H9 (cell line): ENCODE measurements at regions not wholly inside any gene's neighbourhood (a gene's known extent, or its start where the extent isn't known, plus 50 kb on each side); places are given as distances from the start of the nearest gene placed in this dataset.

Experiments used
- DNase-seq: peaks from one replicate; pipeline ENCODE4 v3.0.0-alpha.2; 2017
- H2AFZ ChIP-seq: one replicate; pipeline ENCODE4 v1.6.1; 2013; ENCODE audit warnings: mild to moderate bottlenecking, low read length, control low read depth, moderate library complexity
- H2AK5ac ChIP-seq: 2 replicates; pipeline ENCODE4 v1.6.1; 2013; ENCODE audit warnings: low read length, control low read depth, mixed read lengths; ENCODE audit not compliant: insufficient read length
- H2BK120ac ChIP-seq: one replicate; pipeline ENCODE4 v1.6.1; 2013; ENCODE audit warnings: low read depth, mild to moderate bottlenecking, low read length, control low read depth, inconsistent platforms; ENCODE audit not compliant: poor library complexity, severe bottlenecking
- H2BK12ac ChIP-seq: 2 replicates; pipeline ENCODE4 v1.6.1; 2013; ENCODE audit warnings: low read length, control low read depth, mixed read lengths, low read depth; ENCODE audit not compliant: insufficient read length
- H2BK15ac ChIP-seq: 2 replicates; pipeline ENCODE4 v1.6.1; 2013; ENCODE audit warnings: low read depth, low read length, control low read depth
- H2BK20ac ChIP-seq: one replicate; pipeline ENCODE4 v1.6.1; 2013; ENCODE audit warnings: low read depth, mild to moderate bottlenecking, low read length, control low read depth, inconsistent platforms; ENCODE audit not compliant: poor library complexity, severe bottlenecking
- H2BK5ac ChIP-seq: 2 replicates; pipeline ENCODE4 v1.6.1; 2013; ENCODE audit warnings: low read length, control low read depth, mixed read lengths; ENCODE audit not compliant: insufficient read length
- H3K14ac ChIP-seq: 2 replicates; pipeline ENCODE4 v1.6.1; 2013; ENCODE audit warnings: low read length, control low read depth; ENCODE audit not compliant: insufficient read depth
- H3K18ac ChIP-seq: 2 replicates; pipeline ENCODE4 v1.6.1; 2013; ENCODE audit warnings: low read depth, mild to moderate bottlenecking, mixed read lengths, low read length, control low read depth; ENCODE audit not compliant: insufficient read length
- H3K23ac ChIP-seq: 2 replicates; pipeline ENCODE4 v1.6.1; 2013; ENCODE audit warnings: low read length, control low read depth, mixed read lengths, low read depth; ENCODE audit not compliant: insufficient read length
- H3K23me2 ChIP-seq: 2 replicates; pipeline ENCODE4 v1.6.1; 2013; ENCODE audit warnings: low read depth, mild to moderate bottlenecking, mixed read lengths, low read length, control low read depth; ENCODE audit not compliant: insufficient read length, poor library complexity, severe bottlenecking
- H3K27ac ChIP-seq: 2 replicates; pipeline ENCODE4 v1.5.1; 2013; ENCODE audit warnings: low read length, control low read depth, mixed read lengths, low read depth; ENCODE audit not compliant: insufficient read length
- H3K27me3 ChIP-seq: 2 replicates; pipeline ENCODE4 v1.6.1; 2013; ENCODE audit warnings: low read length, control low read depth, inconsistent platforms; ENCODE audit not compliant: insufficient read depth
- H3K4ac ChIP-seq: 2 replicates; pipeline ENCODE4 v1.6.1; 2013; ENCODE audit warnings: low read depth, mild to moderate bottlenecking, control low read depth, inconsistent platforms, low read length, moderate library complexity
- H3K4me1 ChIP-seq: 2 replicates; pipeline ENCODE4 v1.6.1; 2013; ENCODE audit warnings: low read length, control low read depth, inconsistent platforms; ENCODE audit not compliant: insufficient read depth
- H3K4me2 ChIP-seq: 2 replicates; pipeline ENCODE4 v1.6.1; 2013; ENCODE audit warnings: low read length, control low read depth, mixed read lengths; ENCODE audit not compliant: insufficient read length, insufficient read depth
- H3K56ac ChIP-seq: 2 replicates; pipeline ENCODE4 v1.6.1; 2013; ENCODE audit warnings: low read depth, mild to moderate bottlenecking, mixed read lengths, low read length, control low read depth; ENCODE audit not compliant: insufficient read length
- H3K79me1 ChIP-seq: 2 replicates; pipeline ENCODE4 v1.6.1; 2013; ENCODE audit warnings: low read depth, mild to moderate bottlenecking, moderate library complexity, low read length, control low read depth, inconsistent platforms; ENCODE audit not compliant: insufficient read depth, poor library complexity, severe bottlenecking
- H3K79me2 ChIP-seq: 2 replicates; pipeline ENCODE4 v1.6.1; 2013; ENCODE audit warnings: low read length, control low read depth, inconsistent platforms; ENCODE audit not compliant: insufficient read depth
- H3K9ac ChIP-seq: 2 replicates; pipeline ENCODE4 v1.6.1; 2013; ENCODE audit warnings: low read length, control low read depth, mixed read lengths; ENCODE audit not compliant: insufficient read length; ENCODE audit errors: extremely low read depth
- H3K9me3 ChIP-seq: one replicate; pipeline ENCODE4 v1.6.1; 2013; ENCODE audit warnings: low read depth, low read length, inconsistent platforms; ENCODE audit not compliant: control insufficient read depth
- H3T11ph ChIP-seq: one replicate; pipeline ENCODE4 v1.6.1; 2013; ENCODE audit warnings: mild to moderate bottlenecking, low read length, control low read depth, inconsistent platforms
- H4K20me1 ChIP-seq: one replicate; pipeline ENCODE4 v1.6.1; 2013; ENCODE audit not compliant: control insufficient read depth, insufficient read length, insufficient read depth
- H4K5ac ChIP-seq: 2 replicates; pipeline ENCODE4 v1.6.1; 2013; ENCODE audit warnings: low read depth, mild to moderate bottlenecking, mixed read lengths, low read length, control low read depth; ENCODE audit not compliant: insufficient read length
- H4K8ac ChIP-seq: replicated peaks from 2 replicates; pipeline ENCODE4 v1.6.1; 2013; ENCODE audit warnings: low read length, control low read depth, mixed read lengths, low read depth; ENCODE audit not compliant: insufficient read length
- H4K91ac ChIP-seq: 2 replicates; pipeline ENCODE4 v1.6.1; 2013; ENCODE audit warnings: low read depth, mild to moderate bottlenecking, moderate library complexity, mixed read lengths, low read length, control low read depth; ENCODE audit not compliant: insufficient read length
- H3K27ac Mint-ChIP-seq, 3 experiments: 2 replicates in 2 of 3; 3 replicates in 1 of 3; pipeline ENCODE4 v1.8.0; 2020 to 2021; ENCODE audit warnings: mixed read lengths in 3 of 3, mild to moderate bottlenecking in 1 of 3, moderate library complexity in 1 of 3
- H3K27me3 Mint-ChIP-seq: 2 replicates; pipeline ENCODE4 v1.8.0; 2021; ENCODE audit warnings: low read depth, mild to moderate bottlenecking, moderate library complexity, mixed read lengths
- H3K36me3 Mint-ChIP-seq, 3 experiments: 2 replicates in 2 of 3; 3 replicates in 1 of 3; pipeline ENCODE4 v1.8.0; 2020 to 2021; ENCODE audit warnings: low read depth in 3 of 3, mixed read lengths in 3 of 3; ENCODE audit not compliant: insufficient read depth in 1 of 3
- H3K4me1 Mint-ChIP-seq, 2 experiments: 2 replicates each; pipeline ENCODE4 v1.8.0; 2020; ENCODE audit warnings: mixed read lengths in 2 of 2
- H3K4me3 Mint-ChIP-seq, 2 experiments: 2 replicates in 1 of 2; 3 replicates in 1 of 2; pipeline ENCODE4 v1.8.0; 2020 to 2021; ENCODE audit warnings: mild to moderate bottlenecking in 2 of 2, mixed read lengths in 2 of 2, moderate library complexity in 1 of 2
- H3K9me3 Mint-ChIP-seq, 2 experiments: 2 replicates in 1 of 2; 3 replicates in 1 of 2; pipeline ENCODE4 v1.8.0; 2020; ENCODE audit warnings: mild to moderate bottlenecking in 2 of 2, mixed read lengths in 2 of 2, moderate library complexity in 1 of 2
- WGBS: extraction: QIAGEN DNeasy Blood & Tissue Kit; methylation state at CpG from one replicate; pipeline ENCODE4 v1.1.7; 2013; ENCODE audit warnings: missing lambda C conversion rate, low lambda C conversion rate, mixed read lengths; ENCODE audit not compliant: insufficient read length; ENCODE audit errors: extremely low coverage; 5-methylcytosine and 5-hydroxymethylcytosine counted together
- TF ChIP-seq, protein P1 (sequence below): fragments of 200-600 bp; sonication (generic); conservative IDR thresholded peaks from 3 replicates; pipeline ENCODE4 v1.8.0; 2021; ENCODE audit warnings: antibody characterized with exemption, mild to moderate bottlenecking

DNA sequence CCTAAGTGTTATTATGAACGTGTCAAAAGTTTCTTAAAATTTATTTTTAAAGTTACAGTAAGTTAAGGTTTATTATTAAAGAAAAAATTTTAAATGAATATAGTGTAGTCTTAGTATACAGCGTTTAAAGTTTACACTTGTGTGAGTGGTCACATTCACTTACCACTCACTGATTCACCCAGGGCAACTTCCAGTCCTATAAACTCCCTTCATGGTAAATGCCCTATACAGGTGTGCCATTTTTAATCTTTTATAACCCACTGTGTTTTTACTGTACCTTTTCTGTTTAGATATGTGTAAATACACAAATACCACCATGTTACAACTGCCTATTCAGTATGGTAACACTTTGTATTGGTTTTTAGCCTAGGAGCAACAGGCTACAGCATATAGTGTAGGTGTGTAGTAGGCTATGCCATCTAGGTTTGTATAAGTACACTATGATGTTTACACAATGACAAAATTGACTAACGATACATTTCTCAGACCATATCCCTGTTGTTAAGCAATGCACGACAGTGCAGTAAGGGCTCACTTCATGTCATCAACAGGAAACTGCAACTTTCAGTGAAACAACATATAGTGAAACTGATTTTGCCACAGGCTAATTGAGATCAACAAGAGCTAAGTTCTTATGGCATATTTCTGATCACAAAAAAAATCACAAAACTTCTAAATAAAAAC is 112.0 kb upstream of the TMCC3 start:
- TF ChIP-seq, protein P1, sequence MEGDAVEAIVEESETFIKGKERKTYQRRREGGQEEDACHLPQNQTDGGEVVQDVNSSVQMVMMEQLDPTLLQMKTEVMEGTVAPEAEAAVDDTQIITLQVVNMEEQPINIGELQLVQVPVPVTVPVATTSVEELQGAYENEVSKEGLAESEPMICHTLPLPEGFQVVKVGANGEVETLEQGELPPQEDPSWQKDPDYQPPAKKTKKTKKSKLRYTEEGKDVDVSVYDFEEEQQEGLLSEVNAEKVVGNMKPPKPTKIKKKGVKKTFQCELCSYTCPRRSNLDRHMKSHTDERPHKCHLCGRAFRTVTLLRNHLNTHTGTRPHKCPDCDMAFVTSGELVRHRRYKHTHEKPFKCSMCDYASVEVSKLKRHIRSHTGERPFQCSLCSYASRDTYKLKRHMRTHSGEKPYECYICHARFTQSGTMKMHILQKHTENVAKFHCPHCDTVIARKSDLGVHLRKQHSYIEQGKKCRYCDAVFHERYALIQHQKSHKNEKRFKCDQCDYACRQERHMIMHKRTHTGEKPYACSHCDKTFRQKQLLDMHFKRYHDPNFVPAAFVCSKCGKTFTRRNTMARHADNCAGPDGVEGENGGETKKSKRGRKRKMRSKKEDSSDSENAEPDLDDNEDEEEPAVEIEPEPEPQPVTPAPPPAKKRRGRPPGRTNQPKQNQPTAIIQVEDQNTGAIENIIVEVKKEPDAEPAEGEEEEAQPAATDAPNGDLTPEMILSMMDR, result no peak
- Histone ChIP-seq H3K23me2 (no peaks in the 10 kb centered on the region), H4K20me1 (no peaks in the 10 kb centered on the region), H4K91ac (no peak overlapping the region), H3K79me1 (no peaks in the 10 kb centered on the region), H2AK5ac (no peak overlapping the region), H3K4ac (no peak overlapping the region), H3K18ac (no peak overlapping the region), H3K79me2 (no peaks in the 10 kb centered on the region), H3K23ac (no peak overlapping the region), H4K5ac (no peak overlapping the region), H2BK20ac (no peak overlapping the region), H2AFZ (no peak overlapping the region), H3K14ac (no peak overlapping the region), H3K4me1 (no peaks in the 10 kb centered on the region), H3K56ac (no peak overlapping the region), H2BK12ac (no peak overlapping the region), H3K4me2 (no peak overlapping the region), H2BK120ac (no peak overlapping the region), H3K27me3 (no peaks in the 10 kb centered on the region), H3K9me3 (no peaks in the 10 kb centered on the region), H3K9ac (no peak overlapping the region), H2BK15ac (no peak overlapping the region), H3K27ac (no peak overlapping the region), H4K8ac (no peak overlapping the region), H2BK5ac (no peak overlapping the region), H3T11ph (no peak overlapping the region)
- no CpG with 5 or more reads among the region's 4 CpGs for WGBS
- Mint-ChIP-seq H3K36me3 (no peaks in the 10 kb centered on the region), H3K4me3 (no peak overlapping the region), H3K4me1 (no peaks in the 10 kb centered on the region), H3K27me3 (peaks cover 2% of the 10 kb centered on the region; the same call in 1 of the 2 replicates), H3K27ac (no peak overlapping the region), H3K9me3 (no peaks in the 10 kb centered on the region)
- DNase-seq, result no peak
